ENCODE measurements at regions not wholly inside any gene's neighbourhood (a gene's known extent, or its start where the extent isn't known, plus 50 kb on each side); places are given as distances from the start of the nearest gene placed in this dataset.

GRCh38 chr22:47391169-47392053 is 629.0 kb downstream of the TBC1D22A start:
- no peaks in the 10 kb centered on the region for H3K36me3 ChIP-seq (ENCODE audit: control insufficient read depth, insufficient read depth, low read length)
- no peak overlapping the region for H3K4me3 ChIP-seq (ENCODE audit: insufficient read depth, low read depth, low read length, poor library complexity, severe bottlenecking)
- no peak for DNase-seq
- no peaks in the 10 kb centered on the region for H3K4me1 ChIP-seq (ENCODE audit: control insufficient read depth, insufficient read depth, low read length, poor library complexity, severe bottlenecking)
- no peaks in the 10 kb centered on the region for H3K9me3 ChIP-seq (ENCODE audit: control insufficient read depth, low read length)
- H3K27ac ChIP-seq (ENCODE audit: insufficient read depth, low read length, poor library complexity, severe bottlenecking) = no peak overlapping the region
- H3K27me3 ChIP-seq (replicated peaks; ENCODE audit: control insufficient read depth, insufficient read depth, low read length, poor library complexity, severe bottlenecking) = no peaks in the 10 kb centered on the region

- Histone ChIP-seq H3K36me3 (ENCODE audit: control insufficient read depth, insufficient read depth, low read length) (no peaks in the 10 kb centered on the region), H3K9me3 (ENCODE audit: control insufficient read depth, low read length) (no peaks in the 10 kb centered on the region), H3K4me3 (ENCODE audit: insufficient read depth, low read depth, low read length, poor library complexity, severe bottlenecking) (no peak overlapping the region), H3K4me1 (ENCODE audit: control insufficient read depth, insufficient read depth, low read length, poor library complexity, severe bottlenecking) (no peaks in the 10 kb centered on the region), H3K27ac (ENCODE audit: insufficient read depth, low read length, poor library complexity, severe bottlenecking) (no peak overlapping the region), H3K27me3 (replicated peaks; ENCODE audit: control insufficient read depth, insufficient read depth, low read length, poor library complexity, severe bottlenecking) (no peaks in the 10 kb centered on the region)
- DNase-seq = no peak
These were observed 627.8 kb downstream of the TBC1D22A start for GRCh38 chr22:47390026-47390970.

- Histone ChIP-seq H3K36me3 (ENCODE audit: control insufficient read depth, insufficient read depth, low read length) (no peaks in the 10 kb centered on the region), H3K9me3 (ENCODE audit: control insufficient read depth, low read length) (no peaks in the 10 kb centered on the region), H3K4me3 (ENCODE audit: insufficient read depth, low read depth, low read length, poor library complexity, severe bottlenecking) (no peak overlapping the region), H3K27ac (ENCODE audit: insufficient read depth, low read length, poor library complexity, severe bottlenecking) (no peak overlapping the region), H3K4me1 (ENCODE audit: control insufficient read depth, insufficient read depth, low read length, poor library complexity, severe bottlenecking) (no peaks in the 10 kb centered on the region), H3K27me3 (replicated peaks; ENCODE audit: control insufficient read depth, insufficient read depth, low read length, poor library complexity, severe bottlenecking) (no peaks in the 10 kb centered on the region)
- DNase-seq = no peak
These were observed 626.8 kb downstream of the TBC1D22A start for GRCh38 chr22:47389201-47389600.

- no peaks in the 10 kb centered on the region for H3K36me3 ChIP-seq (ENCODE audit: control insufficient read depth, insufficient read depth, low read length)
- DNase-seq = no peak
- H3K27ac ChIP-seq (ENCODE audit: insufficient read depth, low read length, poor library complexity, severe bottlenecking) = no peak overlapping the region
- H3K9me3 ChIP-seq (ENCODE audit: control insufficient read depth, low read length) = no peaks in the 10 kb centered on the region
- no peaks in the 10 kb centered on the region for H3K4me1 ChIP-seq (ENCODE audit: control insufficient read depth, insufficient read depth, low read length, poor library complexity, severe bottlenecking)
- H3K4me3 ChIP-seq (ENCODE audit: insufficient read depth, low read depth, low read length, poor library complexity, severe bottlenecking) = no peak overlapping the region
- H3K27me3 ChIP-seq (replicated peaks; ENCODE audit: control insufficient read depth, insufficient read depth, low read length, poor library complexity, severe bottlenecking) = no peaks in the 10 kb centered on the region
These were observed 626.3 kb downstream of the TBC1D22A start for GRCh38 chr22:47388778-47389177.

GRCh38 chr22:47388331-47388730 is 625.9 kb downstream of the TBC1D22A start:
- no peaks in the 10 kb centered on the region for H3K9me3 ChIP-seq (ENCODE audit: control insufficient read depth, low read length)
- no peak for DNase-seq
- H3K36me3 ChIP-seq (ENCODE audit: control insufficient read depth, insufficient read depth, low read length) = no peaks in the 10 kb centered on the region
- no peaks in the 10 kb centered on the region for H3K4me1 ChIP-seq (ENCODE audit: control insufficient read depth, insufficient read depth, low read length, poor library complexity, severe bottlenecking)
- no peak overlapping the region for H3K27ac ChIP-seq (ENCODE audit: insufficient read depth, low read length, poor library complexity, severe bottlenecking)
- no peak overlapping the region for H3K4me3 ChIP-seq (ENCODE audit: insufficient read depth, low read depth, low read length, poor library complexity, severe bottlenecking)
- H3K27me3 ChIP-seq (replicated peaks; ENCODE audit: control insufficient read depth, insufficient read depth, low read length, poor library complexity, severe bottlenecking) = no peaks in the 10 kb centered on the region

- no peak for DNase-seq
- Histone ChIP-seq H3K36me3 (ENCODE audit: control insufficient read depth, insufficient read depth, low read length) (no peaks in the 10 kb centered on the region), H3K4me3 (ENCODE audit: insufficient read depth, low read depth, low read length, poor library complexity, severe bottlenecking) (no peak overlapping the region), H3K27ac (ENCODE audit: insufficient read depth, low read length, poor library complexity, severe bottlenecking) (no peak overlapping the region), H3K4me1 (ENCODE audit: control insufficient read depth, insufficient read depth, low read length, poor library complexity, severe bottlenecking) (no peaks in the 10 kb centered on the region), H3K9me3 (ENCODE audit: control insufficient read depth, low read length) (no peaks in the 10 kb centered on the region), H3K27me3 (replicated peaks; ENCODE audit: control insufficient read depth, insufficient read depth, low read length, poor library complexity, severe bottlenecking) (no peaks in the 10 kb centered on the region)
These were observed 624.5 kb downstream of the TBC1D22A start for GRCh38 chr22:47386812-47387510.

- Histone ChIP-seq H3K27ac (ENCODE audit: insufficient read depth, low read length, poor library complexity, severe bottlenecking) (no peak overlapping the region), H3K4me1 (ENCODE audit: control insufficient read depth, insufficient read depth, low read length, poor library complexity, severe bottlenecking) (no peaks in the 10 kb centered on the region), H3K9me3 (ENCODE audit: control insufficient read depth, low read length) (no peaks in the 10 kb centered on the region), H3K36me3 (ENCODE audit: control insufficient read depth, insufficient read depth, low read length) (no peaks in the 10 kb centered on the region), H3K27me3 (replicated peaks; ENCODE audit: control insufficient read depth, insufficient read depth, low read length, poor library complexity, severe bottlenecking) (no peaks in the 10 kb centered on the region), H3K4me3 (ENCODE audit: insufficient read depth, low read depth, low read length, poor library complexity, severe bottlenecking) (no peak overlapping the region)
- no peak for DNase-seq
These were observed 622.5 kb downstream of the TBC1D22A start for GRCh38 chr22:47384977-47385376.

- H3K36me3 ChIP-seq (ENCODE audit: control insufficient read depth, insufficient read depth, low read length) = no peaks in the 10 kb centered on the region
These were observed 619.9 kb downstream of the TBC1D22A start for GRCh38 chr22:47382164-47382890.

GRCh38 chr22:47381240-47381639 is 618.8 kb downstream of the TBC1D22A start:
- no peaks in the 10 kb centered on the region for H3K9me3 ChIP-seq (ENCODE audit: control insufficient read depth, low read length)
- H3K4me1 ChIP-seq (ENCODE audit: control insufficient read depth, insufficient read depth, low read length, poor library complexity, severe bottlenecking) = no peaks in the 10 kb centered on the region
- no peak for DNase-seq
- H3K27me3 ChIP-seq (replicated peaks; ENCODE audit: control insufficient read depth, insufficient read depth, low read length, poor library complexity, severe bottlenecking) = no peaks in the 10 kb centered on the region
- H3K4me3 ChIP-seq (ENCODE audit: insufficient read depth, low read depth, low read length, poor library complexity, severe bottlenecking) = no peak overlapping the region
- no peak overlapping the region for H3K27ac ChIP-seq (ENCODE audit: insufficient read depth, low read length, poor library complexity, severe bottlenecking)
- no peaks in the 10 kb centered on the region for H3K36me3 ChIP-seq (ENCODE audit: control insufficient read depth, insufficient read depth, low read length)

More at GRCh38 chr22:47382164-47382890, 619.9 kb downstream of the TBC1D22A start:
- no peaks in the 10 kb centered on the region for H3K27me3 ChIP-seq (replicated peaks; ENCODE audit: control insufficient read depth, insufficient read depth, low read length, poor library complexity, severe bottlenecking)
- no peak overlapping the region for H3K27ac ChIP-seq (ENCODE audit: insufficient read depth, low read length, poor library complexity, severe bottlenecking)
- H3K4me1 ChIP-seq (ENCODE audit: control insufficient read depth, insufficient read depth, low read length, poor library complexity, severe bottlenecking) = no peaks in the 10 kb centered on the region
- DNase-seq = no peak
- H3K9me3 ChIP-seq (ENCODE audit: control insufficient read depth, low read length) = no peaks in the 10 kb centered on the region
- no peak overlapping the region for H3K4me3 ChIP-seq (ENCODE audit: insufficient read depth, low read depth, low read length, poor library complexity, severe bottlenecking)
